Endometrial microvascular endothelial cells (primary cell): ENCODE measurements at regions not wholly inside any gene's neighbourhood (a gene's known extent, or its start where the extent isn't known, plus 50 kb on each side); places are given as distances from the start of the nearest gene placed in this dataset.
"Not testable (repeated sequence)": the region's sequence is repeated elsewhere in the genome, so short reads cannot be mapped to it uniquely, and the experiment has no call there.

ENCODE experiments used
- in situ Hi-C: cut with HindIII; loops from 2 replicates; pipeline ENCODE4 v1.10.0; 2017; ENCODE audit warnings: low sequenced_read_pairs, low pct_unique_long_range_greater_than_20kb; ENCODE audit errors: inconsistent ontology term

DNA sequence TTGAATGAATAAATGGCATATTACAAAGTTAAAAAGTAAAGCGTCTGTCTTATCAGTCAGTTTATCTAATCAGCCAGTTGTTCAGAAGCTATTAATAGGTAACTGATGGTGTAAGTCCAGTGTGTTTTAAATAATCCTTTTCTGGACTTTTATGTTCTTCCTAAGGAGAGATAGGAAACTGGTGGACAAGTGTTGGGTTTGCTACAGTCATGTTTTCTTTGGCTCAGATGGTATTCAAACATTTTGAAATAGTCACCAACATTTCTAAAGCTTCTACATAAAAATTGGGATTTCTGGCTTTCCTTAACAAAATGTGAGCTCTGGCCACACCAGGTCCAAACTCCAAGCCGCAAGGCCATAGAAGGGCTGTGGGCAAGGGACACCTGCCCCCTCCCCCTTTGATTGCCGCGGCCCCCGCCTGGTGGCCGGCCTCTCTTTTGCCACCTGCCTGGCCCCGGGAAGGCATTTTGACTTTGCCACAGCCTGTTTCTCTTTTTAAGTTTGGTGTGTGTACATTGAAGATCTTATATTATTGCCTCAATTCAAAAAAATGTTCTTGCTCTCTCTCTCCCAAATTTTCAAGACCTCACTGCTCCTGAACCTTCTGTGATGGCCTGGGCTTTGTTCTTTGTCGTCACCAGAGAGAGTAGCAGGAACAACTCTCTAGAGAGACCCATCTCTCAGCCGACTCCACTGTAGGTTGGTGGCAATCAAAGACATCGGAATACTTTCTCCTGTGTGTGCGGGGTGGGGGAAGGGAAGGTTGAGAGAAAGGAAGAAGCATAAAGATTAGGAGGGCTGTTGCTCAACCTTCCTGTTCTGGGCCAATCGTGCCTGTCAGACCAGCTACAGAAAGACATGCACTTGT is 84.0 kb upstream of the ZNF217 start:
- in situ Hi-C loops: loop anchor here (25.0 kb wide), 1 partner anchor 160 kb away; no protein-coding TSS in a partner anchor

DNA sequence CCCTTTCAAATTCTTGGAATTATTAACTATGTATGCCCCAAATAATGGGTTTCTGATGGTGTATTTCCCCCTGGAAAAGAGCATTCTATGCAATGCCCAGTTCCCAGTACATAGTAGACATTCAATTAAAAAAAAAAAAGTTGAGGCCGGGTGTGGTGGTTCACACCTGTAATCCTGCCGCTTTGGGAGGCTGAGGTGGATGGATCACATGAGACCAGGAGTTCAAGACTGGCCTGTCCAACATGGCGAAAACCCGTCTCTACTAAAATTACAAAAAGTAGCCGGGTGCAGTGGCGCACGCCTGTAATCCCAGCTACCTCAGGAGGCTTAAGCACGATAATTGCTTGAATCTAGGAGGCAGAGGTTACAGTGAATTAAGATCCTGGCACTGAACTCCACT is 83.3 kb upstream of the ZNF217 start:
- in situ Hi-C loops: loop anchor here (25.0 kb wide), 1 partner anchor 160 kb away; no protein-coding TSS in a partner anchor

DNA sequence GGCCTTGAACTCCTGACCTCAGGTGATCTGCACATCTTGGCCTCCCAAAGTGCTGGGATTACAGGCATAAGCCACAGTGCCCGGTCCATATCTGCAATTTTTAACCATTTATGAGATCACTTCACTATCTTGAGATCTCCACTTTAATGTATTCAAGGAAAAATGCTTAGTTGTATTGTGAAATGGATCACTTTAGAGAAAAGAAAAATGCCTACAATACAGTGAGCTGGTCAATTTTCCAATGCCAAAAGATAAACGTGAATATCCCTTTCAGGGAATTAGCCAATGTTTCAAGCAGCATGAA is 82.8 kb upstream of the ZNF217 start:
- in situ Hi-C loops: loop anchor here (25.0 kb wide), 1 partner anchor 161 kb away; no protein-coding TSS in a partner anchor

- in situ Hi-C loops: no loop called here
These were observed 79.0 kb upstream of the ZNF217 start for GRCh38 chr20:53672484-53673129.

DNA sequence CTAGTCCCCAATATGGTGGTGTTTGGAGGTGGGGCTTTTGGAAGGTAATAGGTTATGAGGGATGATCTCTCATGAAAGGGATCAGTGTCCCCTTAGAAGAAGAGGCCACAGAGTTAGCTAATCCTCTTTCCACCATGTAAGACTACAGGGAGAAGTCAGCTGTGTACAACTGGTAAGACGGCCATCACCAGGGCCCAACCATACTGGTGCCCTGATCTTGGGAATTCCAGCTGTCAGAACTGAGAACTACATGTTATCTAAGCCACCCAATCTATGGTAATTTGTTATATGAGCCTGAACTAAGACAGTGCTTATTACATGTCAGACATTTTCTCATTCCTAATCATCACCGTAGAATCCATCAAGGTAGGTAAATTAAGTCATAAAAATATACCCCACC is 77.7 kb upstream of the ZNF217 start:
- in situ Hi-C loops: no loop called here

GRCh38 chr20:53669517-53670313 is 76.1 kb upstream of the ZNF217 start:
- in situ Hi-C loops: not testable (repeated sequence)

GRCh38 chr20:53668992-53669391 is 75.4 kb upstream of the ZNF217 start:
- in situ Hi-C loops: no loop called here

DNA sequence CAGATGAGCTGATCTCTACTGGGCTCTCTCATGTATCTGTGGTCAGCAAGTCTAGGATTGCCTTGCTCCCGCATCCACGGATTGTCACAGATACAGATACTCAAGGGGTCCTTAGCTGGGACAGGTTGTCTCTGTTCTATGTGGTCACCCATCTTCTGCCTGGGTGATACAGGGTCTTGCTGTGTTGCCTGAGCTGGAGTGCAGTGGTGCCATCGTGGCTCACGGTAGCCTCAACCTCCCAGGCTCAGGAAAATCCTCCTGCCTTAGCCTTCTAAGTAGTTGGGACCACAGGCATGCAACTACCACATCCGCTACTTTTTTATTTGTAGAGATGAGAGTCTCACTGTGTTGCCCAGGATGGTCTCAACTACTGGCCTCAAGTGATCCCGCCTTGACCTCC is 72.5 kb upstream of the ZNF217 start:
- in situ Hi-C loops: no loop called here

DNA sequence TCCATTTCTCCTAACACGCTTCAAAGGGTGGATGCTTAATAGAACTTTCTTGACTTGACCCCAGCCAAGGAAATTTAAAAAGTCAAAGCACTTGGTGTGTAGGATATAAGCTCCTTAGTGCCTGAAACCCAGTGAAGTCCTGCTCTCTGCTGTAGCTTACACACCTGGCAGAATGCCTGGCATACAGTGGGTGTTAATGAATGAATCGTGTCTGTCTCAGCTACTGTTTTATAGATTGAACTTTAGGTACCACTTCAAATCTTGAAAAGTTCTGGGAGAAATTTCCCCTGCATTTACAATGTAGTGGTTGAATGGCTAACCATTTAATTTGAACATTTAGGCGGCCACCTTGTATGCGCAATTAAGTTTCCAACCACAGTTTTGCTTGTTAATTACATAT is 70.5 kb upstream of the ZNF217 start:
- in situ Hi-C loops: no loop called here

DNA sequence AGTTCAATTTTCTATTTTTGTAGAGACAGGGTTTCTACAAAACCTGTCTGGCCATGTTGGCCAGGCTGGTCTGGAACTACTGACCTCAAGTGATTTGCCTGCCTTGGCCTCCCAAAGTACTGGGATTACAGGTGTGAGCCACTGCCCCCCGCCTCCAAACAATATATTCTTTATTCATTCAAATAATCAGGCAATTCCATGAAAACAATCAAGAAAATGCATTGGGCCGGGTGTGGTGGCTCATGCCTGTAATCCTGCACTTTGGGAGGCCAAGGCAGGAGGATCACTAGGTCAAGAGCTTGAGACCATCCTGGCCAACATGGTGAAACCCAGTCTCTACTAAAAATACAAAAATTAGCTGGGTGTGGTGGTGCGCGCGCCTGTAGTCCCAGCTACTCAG is 69.9 kb upstream of the ZNF217 start:
- in situ Hi-C loops: not testable (repeated sequence)

- in situ Hi-C loops: no loop called here
These were observed 69.0 kb upstream of the ZNF217 start for GRCh38 chr20:53662595-53662994.

- in situ Hi-C loops: no loop called here
These were observed 67.3 kb upstream of the ZNF217 start for GRCh38 chr20:53660947-53661381.

- in situ Hi-C loops: no loop called here
These were observed 66.7 kb upstream of the ZNF217 start for GRCh38 chr20:53660078-53660909.

DNA sequence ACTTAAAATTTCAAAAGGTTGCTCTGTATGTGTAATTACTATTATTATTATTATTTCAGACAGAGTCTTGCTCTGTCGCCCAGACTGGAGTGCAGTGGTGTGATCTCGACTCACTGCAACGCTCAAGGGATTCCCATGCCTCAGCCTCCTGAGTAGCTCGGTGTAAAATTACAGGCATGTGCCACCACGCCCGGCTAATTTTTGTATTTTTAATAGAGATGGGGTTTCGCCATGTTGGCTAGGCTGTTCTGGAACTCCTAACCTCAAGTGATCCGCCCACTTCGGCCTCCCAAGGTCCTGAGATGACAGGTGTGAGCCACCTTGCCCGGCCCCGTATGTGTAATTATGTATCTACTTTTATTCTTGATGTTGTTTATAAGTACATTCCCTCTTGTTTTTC is 65.3 kb upstream of the ZNF217 start:
- in situ Hi-C loops: no loop called here

DNA sequence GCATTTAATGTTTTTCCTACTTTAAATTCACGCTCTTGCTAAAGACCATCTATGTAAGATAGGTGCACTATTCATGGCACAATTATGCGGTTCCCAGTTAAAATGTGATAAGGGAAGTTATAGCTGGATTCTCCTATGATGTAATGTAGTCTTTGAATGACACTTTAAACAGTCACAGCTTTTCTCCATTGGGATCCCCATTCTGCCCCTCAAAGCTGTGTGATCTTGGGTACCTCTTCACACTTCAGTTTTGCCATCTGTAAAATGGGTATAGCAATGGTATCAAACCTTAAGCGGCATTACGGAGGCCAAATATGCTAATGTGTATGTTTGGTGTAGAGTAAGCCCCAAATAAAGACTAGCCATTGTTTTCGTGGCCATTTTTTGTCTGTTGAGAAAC is 64.7 kb upstream of the ZNF217 start:
- in situ Hi-C loops: no loop called here

DNA sequence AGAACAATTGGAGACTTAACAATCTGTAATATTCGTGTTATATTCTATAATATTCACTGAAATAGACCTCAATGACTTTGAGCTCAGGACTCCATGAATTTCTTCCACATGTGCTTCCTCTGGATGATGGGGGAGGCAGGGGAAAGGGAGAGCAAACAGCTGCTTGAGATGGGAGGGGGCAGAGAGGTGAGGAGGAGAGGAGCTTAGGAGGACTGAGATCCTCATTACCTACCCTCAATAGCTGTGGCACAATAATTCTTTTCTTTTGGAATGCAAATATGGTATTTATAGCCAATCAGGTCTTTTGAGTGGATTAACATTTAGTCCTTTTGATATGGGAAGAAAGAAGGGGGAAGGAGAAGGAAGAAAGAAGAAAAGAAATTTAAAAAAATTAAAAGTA is 64.1 kb upstream of the ZNF217 start:
- in situ Hi-C loops: no loop called here

GRCh38 chr20:53657279-53657678 is 63.6 kb upstream of the ZNF217 start:
- in situ Hi-C loops: no loop called here

DNA sequence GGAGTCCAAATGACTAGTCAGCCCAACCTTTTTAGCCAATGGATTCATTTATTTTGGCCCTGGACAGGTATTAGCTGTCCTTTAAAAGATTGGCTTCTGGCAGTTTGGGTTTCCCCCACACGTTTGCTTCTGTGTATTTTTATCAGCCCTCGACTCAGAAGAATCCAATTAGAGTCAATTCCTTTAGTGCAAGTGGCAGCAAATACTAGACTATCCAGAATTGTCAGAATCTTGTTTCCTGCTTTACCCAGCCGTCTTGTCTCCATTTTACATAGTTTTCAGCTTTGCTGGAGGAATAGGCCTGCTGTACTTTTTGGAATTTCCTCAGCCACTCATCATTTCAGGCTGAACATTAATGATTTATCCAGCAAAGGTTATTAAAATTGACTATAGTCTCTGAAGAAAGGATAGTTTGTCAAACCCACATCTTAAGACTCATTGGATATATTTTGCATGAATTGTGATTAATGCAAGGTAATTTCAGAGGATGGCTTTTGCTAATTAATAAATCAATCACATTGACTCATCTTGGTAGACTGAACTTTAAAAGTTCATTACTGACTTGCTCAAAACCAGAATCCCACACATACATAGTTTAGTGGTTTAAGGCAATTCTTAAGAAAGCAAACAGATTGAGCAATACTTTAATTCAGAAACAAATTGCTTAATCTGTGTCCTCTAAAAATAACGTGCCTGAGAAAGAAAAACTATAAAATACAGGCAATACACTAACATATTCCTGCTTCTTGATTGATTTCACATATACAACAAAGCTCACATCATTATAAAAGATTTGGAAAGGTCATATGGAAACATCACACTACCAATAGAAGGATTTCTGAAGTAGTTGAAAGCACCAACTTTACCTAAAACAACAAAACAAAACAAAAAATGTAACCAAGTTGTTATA is 62.9 kb upstream of the ZNF217 start:
- in situ Hi-C loops: no loop called here
